Psoas muscle (tissue), 7 donors: ENCODE measurements at regions not wholly inside any gene's neighbourhood (a gene's known extent, or its start where the extent isn't known, plus 50 kb on each side); places are given as distances from the start of the nearest gene placed in this dataset.

Experiments
- ATAC-seq, 4 donors: fragments of 200-7000 bp; cut with Tn5 transposase; one replicate each; pipeline ENCODE4 v1.9.1; 2020; ENCODE audit warnings: moderate library complexity in 3 of 4, mild to moderate bottlenecking in 2 of 4
- DNase-seq, 2 donors: peaks; one replicate each; pipeline ENCODE4 v3.0.0-alpha.2; 2020
- H3K27ac ChIP-seq: fragments of 200-600 bp; one replicate; pipeline ENCODE4 v1.8.0; 2022
- H3K27me3 ChIP-seq, 3 donors: fragments of 200-600 bp in 1 of 3; one replicate each; pipeline versions ENCODE4 v1.6.1 to v1.8.0; 2013 to 2022; ENCODE audit warnings: low read length in 2 of 3, mild to moderate bottlenecking in 2 of 3, moderate library complexity in 1 of 3; ENCODE audit not compliant: insufficient read depth in 3 of 3
- H3K36me3 ChIP-seq, 2 donors: fragments of 200-600 bp in 1 of 2; one replicate each; pipeline versions ENCODE4 v1.6.1 to v1.8.0; 2013 to 2022; ENCODE audit warnings: low read depth in 1 of 2, mild to moderate bottlenecking in 1 of 2, moderate library complexity in 1 of 2; ENCODE audit not compliant: insufficient read depth in 1 of 2
- H3K4me1 ChIP-seq: fragments of 200-600 bp; one replicate; pipeline ENCODE4 v1.8.0; 2022
- H3K4me3 ChIP-seq: fragments of 200-600 bp; one replicate; pipeline ENCODE4 v1.8.0; 2022; ENCODE audit warnings: mild to moderate bottlenecking
- H3K9me3 ChIP-seq: fragments of 200-600 bp; one replicate; pipeline ENCODE4 v1.8.0; 2022
- WGBS, 3 donors: extraction: QIAGEN DNeasy Blood & Tissue Kit; methylation state at CpG; one replicate each; pipeline versions ENCODE4 v1.1.6 to v1.1.7; 2013; 5-methylcytosine and 5-hydroxymethylcytosine counted together
- intact Hi-C, 2 donors: fragments of 100-400 bp; cut with DNase I; formaldehyde crosslinking; loops; one replicate each; pipeline versions ENCODE4 v1.11.0 to v1.14.2; 2022
- TF ChIP-seq, protein P1 (sequence below): fragments of 200-600 bp; IDR thresholded peaks from one replicate; pipeline ENCODE4 v1.8.0; 2022; ENCODE audit warnings: antibody characterized with exemption
- donor health status: healthy with polysubstance abuse.
- donor health status: DM: no; HTN: no; CAD: no; lungs with moderate emphysema.
- donor health status: Bipolar disorder and iron deficiency.
- donor health status: healthy.
- donor health status: DM: yes; HTN: yes; CAD: no.
- donor health status: DM: no; HTN: no; CAD: no.
- donor health status: DM: yes; HTN: yes; CAD: no.

DNA sequence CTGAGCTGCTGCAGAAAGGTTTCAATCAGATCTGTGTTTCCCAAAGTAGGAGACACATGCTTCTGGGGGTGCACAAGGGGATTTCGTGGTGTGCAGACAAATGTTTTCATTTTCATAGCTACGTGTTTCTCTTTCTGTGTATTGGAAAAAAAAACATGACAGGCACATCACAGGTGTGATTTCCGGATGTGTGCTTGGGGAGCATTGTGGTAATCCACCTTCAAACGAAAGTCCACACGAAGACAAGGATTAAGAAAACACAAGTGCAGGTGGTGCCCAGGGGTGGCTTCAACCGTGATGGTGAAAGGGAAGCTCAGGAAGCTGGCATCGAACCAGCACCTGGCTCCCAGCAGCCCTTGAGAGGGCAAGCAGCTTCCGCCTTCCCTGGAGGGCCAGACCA is 164.6 kb upstream of the LINGO1 start:
- TF ChIP-seq, protein P1, sequence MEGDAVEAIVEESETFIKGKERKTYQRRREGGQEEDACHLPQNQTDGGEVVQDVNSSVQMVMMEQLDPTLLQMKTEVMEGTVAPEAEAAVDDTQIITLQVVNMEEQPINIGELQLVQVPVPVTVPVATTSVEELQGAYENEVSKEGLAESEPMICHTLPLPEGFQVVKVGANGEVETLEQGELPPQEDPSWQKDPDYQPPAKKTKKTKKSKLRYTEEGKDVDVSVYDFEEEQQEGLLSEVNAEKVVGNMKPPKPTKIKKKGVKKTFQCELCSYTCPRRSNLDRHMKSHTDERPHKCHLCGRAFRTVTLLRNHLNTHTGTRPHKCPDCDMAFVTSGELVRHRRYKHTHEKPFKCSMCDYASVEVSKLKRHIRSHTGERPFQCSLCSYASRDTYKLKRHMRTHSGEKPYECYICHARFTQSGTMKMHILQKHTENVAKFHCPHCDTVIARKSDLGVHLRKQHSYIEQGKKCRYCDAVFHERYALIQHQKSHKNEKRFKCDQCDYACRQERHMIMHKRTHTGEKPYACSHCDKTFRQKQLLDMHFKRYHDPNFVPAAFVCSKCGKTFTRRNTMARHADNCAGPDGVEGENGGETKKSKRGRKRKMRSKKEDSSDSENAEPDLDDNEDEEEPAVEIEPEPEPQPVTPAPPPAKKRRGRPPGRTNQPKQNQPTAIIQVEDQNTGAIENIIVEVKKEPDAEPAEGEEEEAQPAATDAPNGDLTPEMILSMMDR: no peak
- DNase-seq (no peak), ATAC-seq (no peak)
- intact Hi-C loops: no loop called here
- Histone ChIP-seq H3K27me3 (peaks cover 0 to 4% (median 2%) of the 10 kb centered on the region in 3 donors), H3K27ac (no peak overlapping the region), H3K4me1 (no peaks in the 10 kb centered on the region), H3K4me3 (no peak overlapping the region), H3K36me3 (no peaks in the 10 kb centered on the region), H3K9me3 (no peaks in the 10 kb centered on the region)
- 61 to 74% (median 71%) methylated on average over 8 of the region's 8 CpGs for WGBS, 3 donors

DNA sequence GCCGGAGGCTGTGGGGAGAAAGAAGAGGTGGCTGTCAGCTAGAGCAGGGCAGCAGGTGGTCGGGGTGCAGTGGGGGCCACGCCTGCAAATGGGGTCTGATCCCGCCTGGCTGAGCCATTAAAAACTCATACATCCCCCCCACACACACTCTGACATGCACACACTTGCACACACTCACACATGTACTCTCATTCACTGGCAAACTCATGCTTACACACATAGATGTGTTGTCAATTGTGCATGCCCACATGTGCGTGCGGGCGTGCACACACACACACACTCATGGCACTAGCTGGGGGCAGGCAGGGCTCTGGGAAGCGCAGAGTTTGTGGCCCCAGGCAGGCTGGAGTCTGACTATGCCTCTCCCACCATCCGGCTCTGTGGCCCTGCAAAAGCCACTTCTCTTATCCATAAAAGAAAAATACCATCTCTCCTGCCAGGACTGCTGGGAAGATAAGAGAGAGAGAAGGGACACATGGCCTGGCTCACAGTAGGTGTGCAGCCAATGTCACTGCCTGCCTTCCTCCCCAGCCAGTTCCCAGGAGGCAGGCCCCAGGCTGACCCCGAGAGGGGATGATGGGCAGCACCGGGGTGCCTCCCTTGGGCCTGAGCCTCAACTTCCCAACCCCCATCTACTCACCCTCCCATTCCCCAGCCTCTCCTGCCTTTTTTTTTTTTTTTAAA is 163.5 kb upstream of the LINGO1 start:
- H3K4me1 ChIP-seq: no peaks in the 10 kb centered on the region
- intact Hi-C loops: no loop called here
- TF ChIP-seq, protein P1: no peak
- H3K4me3 ChIP-seq: no peak overlapping the region
- peaks cover 0 to 4% (median 2%) of the 10 kb centered on the region in 3 donors for H3K27me3 ChIP-seq
- DNase-seq (no peak), ATAC-seq (no peak)
- no peaks in the 10 kb centered on the region for H3K36me3 ChIP-seq
- no peak overlapping the region for H3K27ac ChIP-seq
- no peaks in the 10 kb centered on the region for H3K9me3 ChIP-seq
- 76 to 85% (median 80%) methylated on average over 11 of the region's 11 CpGs for WGBS, 3 donors

DNA sequence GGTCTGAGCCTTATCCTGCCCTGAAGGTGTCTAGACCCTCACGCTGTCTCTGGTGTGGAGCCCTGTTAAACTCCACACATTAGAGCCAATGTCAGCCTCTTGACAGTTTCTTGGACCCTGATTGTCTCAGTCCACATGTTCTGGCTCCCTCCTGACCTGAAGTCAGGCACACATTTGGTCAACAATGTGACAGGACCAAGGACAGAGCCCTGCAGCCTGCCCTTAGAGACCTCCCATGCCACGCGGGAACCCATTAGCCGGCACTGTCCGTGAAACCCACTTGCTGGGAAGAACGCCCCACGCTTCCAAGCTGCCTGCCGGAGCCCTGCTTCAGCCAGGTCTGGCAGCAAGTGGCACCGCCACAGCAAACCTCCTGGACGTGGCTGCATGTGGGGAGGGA is 162.7 kb upstream of the LINGO1 start:
- Histone ChIP-seq H3K4me3 (no peak overlapping the region), H3K36me3 (no peaks in the 10 kb centered on the region), H3K9me3 (no peaks in the 10 kb centered on the region), H3K27me3 (peaks cover 0 to 4% (median 2%) of the 10 kb centered on the region in 3 donors), H3K27ac (no peak overlapping the region), H3K4me1 (no peaks in the 10 kb centered on the region)
- intact Hi-C loops: no loop called here
- no peak for DNase-seq
- no peak for ATAC-seq
- TF ChIP-seq, protein P1: no peak
- WGBS, 3 donors: 53 to 55% (median 54%) methylated on average over 10 of the region's 10 CpGs

DNA sequence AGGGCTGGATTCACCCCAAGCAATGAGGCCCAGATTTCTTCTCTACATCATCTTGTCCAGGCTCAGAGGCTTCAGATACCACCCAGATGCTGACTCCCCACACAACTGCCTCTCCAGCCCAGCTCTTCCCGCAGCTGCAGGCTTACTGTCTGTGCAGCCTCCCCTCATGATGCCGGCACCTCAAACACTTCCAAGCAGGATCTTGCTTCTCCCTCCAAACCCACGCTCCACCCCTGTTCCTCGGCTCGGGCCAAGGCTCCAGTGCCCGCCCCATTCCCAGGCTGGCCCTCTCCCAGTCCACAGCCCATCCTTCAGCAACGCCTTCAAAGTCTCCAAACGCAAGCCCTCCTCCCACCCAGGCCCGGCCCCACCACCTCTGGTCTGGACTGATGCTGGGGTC is 159.2 kb upstream of the LINGO1 start:
- Histone ChIP-seq H3K4me3 (no peak overlapping the region), H3K27ac (no peak overlapping the region), H3K9me3 (no peaks in the 10 kb centered on the region), H3K36me3 (no peaks in the 10 kb centered on the region), H3K27me3 (peaks cover 0 to 4% (median 0%) of the 10 kb centered on the region in 3 donors), H3K4me1 (no peaks in the 10 kb centered on the region)
- WGBS, 3 donors: 70 to 76% (median 71%) methylated on average over 9 of the region's 9 CpGs
- intact Hi-C loops: no loop called here
- no peak for ATAC-seq
- TF ChIP-seq, protein P1: no peak
- DNase-seq: no peak

DNA sequence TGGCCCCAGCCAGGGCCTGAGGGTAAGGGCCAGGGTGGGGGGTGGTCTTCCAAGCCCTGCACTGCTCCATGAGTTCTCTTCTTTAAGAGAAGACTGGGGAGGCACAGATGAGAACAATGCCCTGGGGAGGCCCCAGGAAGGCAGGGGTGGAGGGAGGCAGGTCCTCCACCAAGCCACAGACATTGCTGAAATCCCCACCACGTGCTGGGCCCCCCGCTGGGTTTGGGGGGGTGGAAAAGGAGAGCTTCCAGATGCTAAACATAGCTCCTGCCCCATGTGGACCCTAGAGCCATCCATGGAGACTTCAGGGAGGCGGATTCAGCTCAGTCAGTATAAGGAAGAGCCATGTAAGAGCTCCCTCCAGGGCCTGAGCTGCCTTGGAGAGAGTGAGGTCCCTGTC is 157.8 kb upstream of the LINGO1 start:
- no peak overlapping the region for H3K27ac ChIP-seq
- H3K4me1 ChIP-seq: no peaks in the 10 kb centered on the region
- H3K36me3 ChIP-seq: no peaks in the 10 kb centered on the region
- H3K27me3 ChIP-seq: peaks cover 0 to 12% (median 1%) of the 10 kb centered on the region in 3 donors
- intact Hi-C loops: no loop called here
- no peak overlapping the region for H3K4me3 ChIP-seq
- 38 to 65% (median 62%) methylated on average over 3 of the region's 3 CpGs for WGBS, 3 donors
- no peaks in the 10 kb centered on the region for H3K9me3 ChIP-seq
- TF ChIP-seq, protein P1: no peak
- DNase-seq (no peak), ATAC-seq (no peak)
